ENCODE measurements at regions not wholly inside any gene's neighbourhood (a gene's known extent, or its start where the extent isn't known, plus 50 kb on each side); places are given as distances from the start of the nearest gene placed in this dataset.

DNA sequence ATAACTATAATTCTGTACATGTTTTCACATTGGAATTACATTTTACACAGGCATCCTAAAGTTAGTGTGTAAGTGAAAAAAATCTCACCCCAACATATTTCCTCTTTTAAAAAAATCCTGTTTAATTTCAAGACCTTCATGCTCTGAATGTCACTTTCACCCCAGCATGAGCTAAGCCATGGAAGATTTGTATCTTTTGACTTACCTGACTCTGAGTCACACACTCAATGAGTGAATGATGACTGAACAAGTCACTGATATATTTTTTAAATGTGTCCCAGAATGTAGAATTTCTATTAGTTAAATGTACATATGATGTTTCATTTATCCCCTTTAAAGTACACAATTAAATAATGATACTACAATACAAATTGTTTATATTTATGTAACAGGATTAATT is 199.9 kb upstream of the RBMS3 start:
- 0 out of 22 replicates have a peak, but pooled peaks cover 0 to 4% (median 0%) of the 10 kb centered on the region in 11 experiments for H3K9me3 ChIP-seq (replicated peaks in 1 of 11)
- no peaks in the 10 kb centered on the region for H3K36me3 ChIP-seq
- H3K27me3 ChIP-seq, result no peaks in the 10 kb centered on the region
- H4K20me1 ChIP-seq, result no peaks in the 10 kb centered on the region
- no peak for TF ChIP-seq Cebpa-rat (IDR thresholded peaks at IDR 0.05)
- no peaks in the 10 kb centered on the region for H3K4me1 ChIP-seq
- no peak overlapping the region for H3K9ac ChIP-seq
- H3K27ac ChIP-seq, result no peak overlapping the region
- H3K4me3 ChIP-seq, result no peak overlapping the region
- no peak overlapping the region for H3K4me2 ChIP-seq

DNA sequence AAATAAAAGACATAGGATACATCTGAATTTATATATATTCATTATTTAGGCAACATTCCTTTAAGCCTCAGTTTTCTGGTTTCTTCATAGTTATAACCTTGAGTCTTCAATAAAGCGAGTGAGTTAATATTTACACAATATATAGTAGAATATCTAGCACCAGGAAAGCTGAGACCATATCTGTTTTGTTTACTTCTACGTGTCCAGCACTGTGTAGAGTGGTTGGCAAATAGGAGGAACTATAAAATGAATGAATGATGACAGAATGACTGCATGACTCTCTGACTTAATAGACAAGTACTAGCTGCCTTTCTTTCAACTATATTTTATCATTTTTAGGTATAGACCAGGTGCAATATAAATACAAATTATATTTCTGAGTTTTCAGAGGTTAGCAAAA is 197.8 kb upstream of the RBMS3 start:
- no peaks in the 10 kb centered on the region for H3K27me3 ChIP-seq
- H3K4me1 ChIP-seq, result no peaks in the 10 kb centered on the region
- no peak overlapping the region for H3K4me2 ChIP-seq
- no peak overlapping the region for H3K27ac ChIP-seq
- H3K36me3 ChIP-seq, result no peaks in the 10 kb centered on the region
- no peak overlapping the region for H3K4me3 ChIP-seq
- H4K20me1 ChIP-seq, result no peaks in the 10 kb centered on the region
- TF ChIP-seq Cebpa-rat (IDR thresholded peaks at IDR 0.05), result no peak
- H3K9ac ChIP-seq, result no peak overlapping the region
- H3K9me3 ChIP-seq (replicated peaks in 1 of 11), result 0 out of 22 replicates have a peak, but pooled peaks cover 0 to 4% (median 0%) of the 10 kb centered on the region in 11 experiments

DNA sequence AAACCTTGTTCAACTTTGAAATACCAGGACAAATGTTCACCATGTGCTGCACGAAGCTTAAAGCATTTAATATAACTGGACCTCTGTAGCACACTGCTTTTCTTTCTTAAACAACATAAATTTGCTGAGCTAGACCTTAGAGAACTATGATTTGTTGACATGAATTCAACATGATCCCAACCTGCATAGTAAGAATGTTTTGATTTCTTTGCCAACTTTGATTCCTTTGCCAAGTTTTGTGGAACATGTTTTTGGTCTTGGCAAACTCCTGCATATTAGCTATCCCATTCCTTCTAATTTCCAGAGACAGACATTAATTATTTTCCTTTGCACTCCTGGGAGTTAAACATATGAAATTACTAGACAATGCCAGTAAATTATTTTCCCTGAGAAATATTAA is 197.2 kb upstream of the RBMS3 start:
- no peak overlapping the region for H3K4me3 ChIP-seq
- TF ChIP-seq Cebpa-rat (IDR thresholded peaks at IDR 0.05), result no peak
- H3K27me3 ChIP-seq, result no peaks in the 10 kb centered on the region
- no peaks in the 10 kb centered on the region for H4K20me1 ChIP-seq
- no peak overlapping the region for H3K4me2 ChIP-seq
- no peaks in the 10 kb centered on the region for H3K36me3 ChIP-seq
- H3K4me1 ChIP-seq, result no peaks in the 10 kb centered on the region
- H3K9me3 ChIP-seq (replicated peaks in 1 of 11), result 0 out of 22 replicates have a peak, but pooled peaks cover 0 to 4% (median 0%) of the 10 kb centered on the region in 11 experiments
- H3K9ac ChIP-seq, result no peak overlapping the region
- H3K27ac ChIP-seq, result no peak overlapping the region

DNA sequence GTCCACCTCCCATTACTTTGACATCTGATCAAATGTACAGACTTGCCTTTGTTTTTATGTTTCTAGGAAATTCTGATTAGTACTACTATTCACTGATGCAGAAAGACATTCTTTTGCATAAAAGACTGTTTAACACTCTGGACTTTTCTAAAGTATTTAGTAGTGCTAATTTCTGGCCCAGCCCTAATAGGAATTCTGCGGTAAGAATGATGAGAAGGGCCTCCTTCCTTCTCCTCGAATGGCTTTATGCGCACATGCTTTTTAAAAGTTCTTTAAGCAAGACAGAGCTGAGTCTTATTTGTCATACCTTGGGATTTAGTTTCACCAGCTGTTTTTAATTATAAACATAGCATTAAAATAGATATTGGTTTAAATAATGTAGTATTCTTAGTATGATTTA is 192.3 kb upstream of the RBMS3 start:
- Histone ChIP-seq H3K4me1 (no peaks in the 10 kb centered on the region; a peak in 1 of 20 replicates), H4K20me1 (no peaks in the 10 kb centered on the region), H3K36me3 (no peaks in the 10 kb centered on the region), H3K9me3 (replicated peaks in 1 of 11) (peaks cover 0 to 9% (median 0%) of the 10 kb centered on the region in 11 experiments; a peak in 1 of 22 replicates), H3K4me3 (no peak overlapping the region), H3K27ac (no peak overlapping the region), H3K9ac (no peak overlapping the region), H3K27me3 (no peaks in the 10 kb centered on the region), H3K4me2 (no peak overlapping the region)
- TF ChIP-seq Cebpa-rat (IDR thresholded peaks at IDR 0.05), result no peak

DNA sequence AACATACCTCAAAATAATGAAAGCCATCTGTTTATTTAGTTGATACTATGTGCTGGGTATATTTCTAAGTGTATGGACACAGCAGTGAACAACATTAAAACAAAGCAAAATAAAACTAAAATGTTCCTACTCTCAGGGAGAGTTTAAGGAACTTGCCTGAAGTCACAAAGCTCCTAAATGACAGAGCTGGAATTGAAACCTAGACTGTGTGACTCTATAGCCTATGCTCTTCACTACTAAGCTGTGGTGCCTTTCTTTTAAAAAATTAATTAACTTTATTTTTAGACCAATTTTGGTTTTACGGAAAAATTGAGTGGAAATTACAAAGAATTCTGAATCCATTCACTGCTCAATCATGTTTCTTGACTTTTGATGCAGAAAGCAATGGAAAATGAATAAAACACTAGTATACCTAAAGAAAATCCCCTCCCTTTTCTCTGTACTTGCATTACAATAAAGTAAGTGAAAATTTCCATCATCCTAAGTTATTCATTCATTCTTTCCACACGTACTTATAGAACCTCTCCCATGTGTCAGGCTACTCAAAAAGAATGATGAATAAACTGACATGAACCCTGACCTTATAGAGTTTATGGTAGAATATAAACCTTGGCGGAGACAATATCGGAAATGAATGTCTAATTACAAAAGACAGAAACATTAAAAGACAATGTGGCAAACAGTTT is 189.8 kb upstream of the RBMS3 start:
- Histone ChIP-seq H3K4me1 (no peaks in the 10 kb centered on the region; a peak in 1 of 20 replicates), H4K20me1 (no peaks in the 10 kb centered on the region), H3K4me3 (no peak overlapping the region), H3K9ac (no peak overlapping the region), H3K27me3 (no peaks in the 10 kb centered on the region), H3K4me2 (no peak overlapping the region), H3K36me3 (no peaks in the 10 kb centered on the region), H3K9me3 (replicated peaks in 1 of 11) (peaks cover 0 to 9% (median 0%) of the 10 kb centered on the region in 11 experiments; a peak in 1 of 22 replicates), H3K27ac (no peak overlapping the region)
- no peak for TF ChIP-seq Cebpa-rat (IDR thresholded peaks at IDR 0.05)

- no peaks in the 10 kb centered on the region for H3K36me3 ChIP-seq
- peaks cover 0 to 9% (median 0%) of the 10 kb centered on the region in 11 experiments; a peak in 1 of 22 replicates for H3K9me3 ChIP-seq (replicated peaks in 1 of 11)
- H3K9ac ChIP-seq, result no peak overlapping the region
- H3K4me2 ChIP-seq, result no peak overlapping the region
- no peaks in the 10 kb centered on the region for H4K20me1 ChIP-seq
- H3K27me3 ChIP-seq, result no peaks in the 10 kb centered on the region
- H3K4me1 ChIP-seq, result no peaks in the 10 kb centered on the region; a peak in 1 of 20 replicates
- no peak overlapping the region for H3K4me3 ChIP-seq
- no peak overlapping the region for H3K27ac ChIP-seq
- TF ChIP-seq Cebpa-rat (IDR thresholded peaks at IDR 0.05), result no peak
Measured at GRCh38 chr3:29091599-29092189, 189.2 kb upstream of the RBMS3 start.

DNA sequence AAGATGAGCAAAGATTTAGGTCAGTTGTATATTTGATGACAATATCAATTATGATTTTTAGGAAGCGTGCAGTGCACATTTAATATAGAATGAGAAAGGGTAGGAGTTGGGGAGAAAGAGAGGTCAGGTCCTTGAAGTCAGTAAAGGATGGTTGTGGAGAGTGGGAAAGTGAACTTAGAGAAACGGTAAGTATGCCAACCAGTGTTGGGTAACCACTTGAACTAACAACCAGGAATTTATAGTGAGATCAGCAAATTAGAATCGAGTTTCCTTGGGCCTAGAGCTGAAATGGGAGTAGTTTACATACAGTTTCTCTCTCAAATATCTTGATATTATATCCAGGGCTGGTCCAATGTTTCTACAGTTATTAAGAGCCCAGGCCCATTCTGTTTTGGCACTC is 188.5 kb upstream of the RBMS3 start:
- no peak overlapping the region for H3K27ac ChIP-seq
- no peak overlapping the region for H3K4me3 ChIP-seq
- no peak overlapping the region for H3K4me2 ChIP-seq
- H3K36me3 ChIP-seq, result no peaks in the 10 kb centered on the region
- H3K9me3 ChIP-seq (replicated peaks in 1 of 11), result peaks cover 0 to 12% (median 0%) of the 10 kb centered on the region in 11 experiments; a peak in 6 of 22 replicates
- H4K20me1 ChIP-seq, result no peaks in the 10 kb centered on the region
- no peaks in the 10 kb centered on the region; a peak in 1 of 20 replicates for H3K4me1 ChIP-seq
- TF ChIP-seq Cebpa-rat (IDR thresholded peaks at IDR 0.05), result no peak
- H3K9ac ChIP-seq, result no peak overlapping the region
- H3K27me3 ChIP-seq, result no peaks in the 10 kb centered on the region

DNA sequence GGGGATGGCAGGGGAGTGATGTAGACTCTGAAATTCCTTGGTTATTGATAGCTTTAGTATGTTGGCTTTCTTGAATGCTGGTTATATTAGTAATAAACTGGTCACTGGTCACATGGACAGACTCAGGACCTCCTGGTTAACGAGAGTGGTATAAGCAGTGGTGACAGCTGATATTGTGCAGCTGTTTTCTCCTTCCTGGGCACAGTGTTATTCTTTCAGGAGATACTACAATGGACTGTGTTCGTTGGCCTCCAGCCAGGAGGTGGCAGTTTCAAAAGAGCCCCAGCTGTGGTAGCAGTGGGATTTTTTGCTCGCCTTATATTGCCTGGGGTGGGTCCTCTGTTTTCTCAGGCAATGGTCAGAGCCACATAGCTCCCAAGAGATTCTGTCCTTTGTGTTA is 181.6 kb upstream of the RBMS3 start:
- H3K4me3 ChIP-seq, result no peak overlapping the region
- no peaks in the 10 kb centered on the region for H3K27me3 ChIP-seq
- no peaks in the 10 kb centered on the region for H3K36me3 ChIP-seq
- H3K9me3 ChIP-seq (replicated peaks in 1 of 11), result peaks cover 0 to 13% (median 0%) of the 10 kb centered on the region in 11 experiments; a peak in 6 of 22 replicates
- H4K20me1 ChIP-seq, result no peaks in the 10 kb centered on the region
- H3K9ac ChIP-seq, result no peak overlapping the region
- no peak for TF ChIP-seq Cebpa-rat (IDR thresholded peaks at IDR 0.05)
- no peak overlapping the region for H3K27ac ChIP-seq
- no peaks in the 10 kb centered on the region for H3K4me1 ChIP-seq
- no peak overlapping the region for H3K4me2 ChIP-seq

DNA sequence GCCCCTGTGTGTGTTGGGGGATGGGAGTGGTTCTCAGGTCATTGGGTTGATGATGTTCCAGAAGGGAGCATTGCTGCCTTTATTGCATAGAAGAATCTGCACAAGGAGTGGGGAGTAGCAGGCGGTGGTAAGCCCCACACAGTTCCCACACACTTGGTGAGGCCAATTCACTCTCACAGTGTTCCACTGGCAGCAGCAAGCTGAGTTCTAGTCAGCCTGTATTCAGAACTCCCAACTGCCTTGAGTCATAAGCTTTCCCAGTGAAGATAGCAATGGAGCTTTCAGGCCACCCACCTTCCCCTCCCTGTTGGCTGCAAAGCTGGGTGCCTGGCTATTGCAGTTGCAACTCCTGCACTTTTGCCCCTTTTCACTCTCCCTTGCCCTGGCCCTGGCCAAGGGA is 181.1 kb upstream of the RBMS3 start:
- Histone ChIP-seq H3K27ac (no peak overlapping the region), H3K9me3 (replicated peaks in 1 of 11) (peaks cover 0 to 13% (median 0%) of the 10 kb centered on the region in 11 experiments; a peak in 6 of 22 replicates), H3K4me3 (no peak overlapping the region), H4K20me1 (no peaks in the 10 kb centered on the region), H3K4me2 (no peak overlapping the region), H3K36me3 (no peaks in the 10 kb centered on the region), H3K4me1 (no peaks in the 10 kb centered on the region), H3K27me3 (no peaks in the 10 kb centered on the region), H3K9ac (no peak overlapping the region)
- TF ChIP-seq Cebpa-rat (IDR thresholded peaks at IDR 0.05), result no peak

- Histone ChIP-seq H3K4me2 (no peak overlapping the region), H3K9ac (no peak overlapping the region), H3K27ac (no peak overlapping the region), H4K20me1 (no peaks in the 10 kb centered on the region), H3K27me3 (no peaks in the 10 kb centered on the region), H3K9me3 (replicated peaks in 1 of 11) (peaks cover 0 to 13% (median 0%) of the 10 kb centered on the region in 11 experiments; a peak in 6 of 22 replicates), H3K4me1 (no peaks in the 10 kb centered on the region), H3K36me3 (no peaks in the 10 kb centered on the region), H3K4me3 (no peak overlapping the region)
- no peak for TF ChIP-seq Cebpa-rat (IDR thresholded peaks at IDR 0.05)
Measured at GRCh38 chr3:29100292-29100691, 180.6 kb upstream of the RBMS3 start.
